CD14-positive monocyte (primary cell): ENCODE measurements at regions not wholly inside any gene's neighbourhood (a gene's known extent, or its start where the extent isn't known, plus 50 kb on each side); places are given as distances from the start of the nearest gene placed in this dataset.

ENCODE experiments used
- DNase-seq, 3 donors: peaks; one replicate each; pipeline ENCODE4 v3.0.0-alpha.2; 2011 to 2022
- H2AFZ ChIP-seq: 2 replicates; pipeline ENCODE4 v1.6.0; 2012; ENCODE audit warnings: mild to moderate bottlenecking, low read depth, low read length, inconsistent platforms; ENCODE audit not compliant: insufficient read depth, poor library complexity, severe bottlenecking
- H3K27ac ChIP-seq, 2 donors: 1 replicate in 1 of 2; 2 replicates in 1 of 2; pipeline ENCODE4 v1.5.1; 2012 to 2013; ENCODE audit warnings: low read length in 2 of 2, control low read depth in 1 of 2, inconsistent platforms in 1 of 2, low read depth in 1 of 2, mild to moderate bottlenecking in 1 of 2
- H3K27me3 ChIP-seq, 2 donors: one replicate each; pipeline versions ENCODE4 v1.6.0 to v1.6.1; 2011 to 2013; ENCODE audit warnings: low read length in 2 of 2; ENCODE audit not compliant: control insufficient read depth in 2 of 2, insufficient read depth in 2 of 2
- H3K36me3 ChIP-seq, 2 donors: replicated peaks in 1 of 2; 1 replicate in 1 of 2; 2 replicates in 1 of 2; pipeline versions ENCODE4 v1.5.1 to v1.6.1; 2012 to 2013; ENCODE audit warnings: low read length in 2 of 2, control low read depth in 1 of 2, inconsistent platforms in 1 of 2, mild to moderate bottlenecking in 1 of 2; ENCODE audit not compliant: insufficient read depth in 2 of 2, control insufficient read depth in 1 of 2
- H3K4me1 ChIP-seq, 2 donors: 1 replicate in 1 of 2; 2 replicates in 1 of 2; pipeline versions ENCODE4 v1.5.1 to v1.6.1; 2012 to 2013; ENCODE audit warnings: low read length in 2 of 2, control low read depth in 1 of 2, inconsistent platforms in 1 of 2, mild to moderate bottlenecking in 1 of 2, moderate library complexity in 1 of 2; ENCODE audit not compliant: insufficient read depth in 2 of 2, control insufficient read depth in 1 of 2
- H3K4me2 ChIP-seq: replicated peaks from 2 replicates; pipeline ENCODE3; 2012; ENCODE audit warnings: low read length, moderate library complexity, mild to moderate bottlenecking; ENCODE audit not compliant: poor library complexity, severe bottlenecking; ENCODE audit errors: extremely low read depth
- H3K4me3 ChIP-seq, 3 experiments: fragments of 200-600 bp in 1 of 3; sonication (generic) in 1 of 3; replicated peaks in 1 of 3; 1 replicate in 2 of 3; 2 replicates in 1 of 3; pipeline ENCODE4 v1.5.1; 2011 to 2013; ENCODE audit warnings: low read length in 3 of 3, mild to moderate bottlenecking in 3 of 3, control low read depth in 2 of 3, low read depth in 2 of 3, inconsistent platforms in 1 of 3, moderate library complexity in 1 of 3
- H3K79me2 ChIP-seq: 2 replicates; pipeline ENCODE4 v1.6.0; 2012; ENCODE audit warnings: mild to moderate bottlenecking, control low read depth, inconsistent platforms, low read length, moderate library complexity; ENCODE audit not compliant: insufficient read depth
- H3K9ac ChIP-seq: 2 replicates; pipeline ENCODE4 v1.6.0; 2017; ENCODE audit warnings: low read length, mild to moderate bottlenecking; ENCODE audit not compliant: insufficient read depth, poor library complexity, severe bottlenecking
- H3K9me3 ChIP-seq, 2 donors: replicated peaks in 1 of 2; 1 replicate in 1 of 2; 2 replicates in 1 of 2; pipeline versions ENCODE4 v1.5.1 to v1.6.1; 2012 to 2013; ENCODE audit warnings: low read length in 2 of 2, control low read depth in 1 of 2; ENCODE audit not compliant: control insufficient read depth in 1 of 2, insufficient read depth in 1 of 2
- H4K20me1 ChIP-seq: 2 replicates; pipeline ENCODE4 v1.6.0; 2012; ENCODE audit warnings: mild to moderate bottlenecking, low read length, control low read depth, moderate library complexity; ENCODE audit not compliant: insufficient read depth
- H3K27ac Mint-ChIP-seq, 7 donors: one replicate each; pipeline ENCODE4 v1.8.0; 2020; ENCODE audit warnings: mild to moderate bottlenecking in 7 of 7, mixed read lengths in 7 of 7, moderate library complexity in 6 of 7, inconsistent platforms in 2 of 7
- H3K27me3 Mint-ChIP-seq, 3 donors: one replicate each; pipeline ENCODE4 v1.8.0; 2021 to 2022; ENCODE audit warnings: low read depth in 3 of 3, mild to moderate bottlenecking in 3 of 3, mixed read lengths in 3 of 3, moderate library complexity in 3 of 3, inconsistent platforms in 1 of 3
- H3K36me3 Mint-ChIP-seq, 2 donors: one replicate each; pipeline ENCODE4 v1.8.0; 2020; ENCODE audit warnings: mixed read lengths in 2 of 2, inconsistent platforms in 1 of 2, mild to moderate bottlenecking in 1 of 2
- H3K4me1 Mint-ChIP-seq: one replicate; pipeline ENCODE4 v1.8.0; 2020; ENCODE audit warnings: mild to moderate bottlenecking, mixed read lengths
- H3K4me3 Mint-ChIP-seq, 2 donors: one replicate each; pipeline ENCODE4 v1.8.0; 2020; ENCODE audit warnings: mild to moderate bottlenecking in 2 of 2, mixed read lengths in 2 of 2, moderate library complexity in 1 of 2
- H3K9me3 Mint-ChIP-seq, 7 donors: one replicate each; pipeline ENCODE4 v1.8.0; 2020 to 2022; ENCODE audit warnings: mixed read lengths in 7 of 7, mild to moderate bottlenecking in 6 of 7, moderate library complexity in 6 of 7, inconsistent platforms in 2 of 7
- WGBS: methylation state at CpG from one replicate; pipeline ENCODE4 v1.1.5; 2013; ENCODE audit warnings: missing lambda C conversion rate; ENCODE audit not compliant: insufficient coverage; 5-methylcytosine and 5-hydroxymethylcytosine counted together
- intact Hi-C, 2 donors: fragments of 100-400 bp; cut with micrococcal nuclease; formaldehyde crosslinking; loops; one replicate each; pipeline versions ENCODE4 v1.15.0 to v1.15.1; 2023
- TF ChIP-seq, protein P1 (sequence below): fragments of 200-600 bp; IDR thresholded peaks from one replicate; pipeline ENCODE4 v1.8.0; 2022; ENCODE audit warnings: antibody characterized with exemption, mild to moderate bottlenecking

DNA sequence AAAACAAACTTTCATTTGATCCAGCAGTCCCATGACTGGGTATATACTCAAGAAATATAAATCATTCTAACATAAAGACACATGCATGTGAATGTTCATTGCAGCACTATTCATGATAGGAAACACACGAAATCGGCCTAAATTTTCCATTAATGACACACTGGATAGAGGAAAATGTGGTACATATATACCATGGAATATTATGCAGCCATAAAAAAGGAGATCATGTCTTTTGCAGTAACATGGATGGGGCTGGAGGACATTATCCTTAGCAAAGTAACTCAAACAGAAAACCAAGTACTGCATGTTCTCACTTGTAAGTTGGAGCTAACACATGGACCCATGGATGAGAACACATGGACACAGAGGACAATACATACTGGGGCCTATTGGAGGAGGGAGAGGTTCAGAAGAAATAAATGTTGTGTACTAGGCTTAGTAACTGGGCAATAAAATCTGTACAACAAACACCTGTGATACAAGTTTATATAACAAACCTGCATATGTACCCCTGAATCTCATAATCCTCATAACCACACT, 283.6 kb downstream of the LMO7 start:
- no peaks in the 10 kb centered on the region for H3K4me1 Mint-ChIP-seq
- Histone ChIP-seq H4K20me1 (no peaks in the 10 kb centered on the region), H3K27ac (no peak overlapping the region), H3K79me2 (no peaks in the 10 kb centered on the region), H3K4me3 (no peak overlapping the region), H2AFZ (no peak overlapping the region), H3K4me2 (no peak overlapping the region), H3K27me3 (no peaks in the 10 kb centered on the region), H3K9ac (no peak overlapping the region), H3K4me1 (no peaks in the 10 kb centered on the region), H3K36me3 (no peaks in the 10 kb centered on the region), H3K9me3 (no peaks in the 10 kb centered on the region)
- H3K27me3 Mint-ChIP-seq, result no peaks in the 10 kb centered on the region
- H3K4me3 Mint-ChIP-seq, result no peak overlapping the region
- intact Hi-C loops, result no loop called here
- peaks cover 0 to 3% (median 0%) of the 10 kb centered on the region in 7 donors for H3K9me3 Mint-ChIP-seq
- no peak overlapping the region for H3K27ac Mint-ChIP-seq
- TF ChIP-seq, protein P1, sequence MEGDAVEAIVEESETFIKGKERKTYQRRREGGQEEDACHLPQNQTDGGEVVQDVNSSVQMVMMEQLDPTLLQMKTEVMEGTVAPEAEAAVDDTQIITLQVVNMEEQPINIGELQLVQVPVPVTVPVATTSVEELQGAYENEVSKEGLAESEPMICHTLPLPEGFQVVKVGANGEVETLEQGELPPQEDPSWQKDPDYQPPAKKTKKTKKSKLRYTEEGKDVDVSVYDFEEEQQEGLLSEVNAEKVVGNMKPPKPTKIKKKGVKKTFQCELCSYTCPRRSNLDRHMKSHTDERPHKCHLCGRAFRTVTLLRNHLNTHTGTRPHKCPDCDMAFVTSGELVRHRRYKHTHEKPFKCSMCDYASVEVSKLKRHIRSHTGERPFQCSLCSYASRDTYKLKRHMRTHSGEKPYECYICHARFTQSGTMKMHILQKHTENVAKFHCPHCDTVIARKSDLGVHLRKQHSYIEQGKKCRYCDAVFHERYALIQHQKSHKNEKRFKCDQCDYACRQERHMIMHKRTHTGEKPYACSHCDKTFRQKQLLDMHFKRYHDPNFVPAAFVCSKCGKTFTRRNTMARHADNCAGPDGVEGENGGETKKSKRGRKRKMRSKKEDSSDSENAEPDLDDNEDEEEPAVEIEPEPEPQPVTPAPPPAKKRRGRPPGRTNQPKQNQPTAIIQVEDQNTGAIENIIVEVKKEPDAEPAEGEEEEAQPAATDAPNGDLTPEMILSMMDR, result no peak
- H3K36me3 Mint-ChIP-seq, result no peaks in the 10 kb centered on the region
- no CpG with 5 or more reads among the region's 2 CpGs for WGBS
- DNase-seq, result no peak

DNA sequence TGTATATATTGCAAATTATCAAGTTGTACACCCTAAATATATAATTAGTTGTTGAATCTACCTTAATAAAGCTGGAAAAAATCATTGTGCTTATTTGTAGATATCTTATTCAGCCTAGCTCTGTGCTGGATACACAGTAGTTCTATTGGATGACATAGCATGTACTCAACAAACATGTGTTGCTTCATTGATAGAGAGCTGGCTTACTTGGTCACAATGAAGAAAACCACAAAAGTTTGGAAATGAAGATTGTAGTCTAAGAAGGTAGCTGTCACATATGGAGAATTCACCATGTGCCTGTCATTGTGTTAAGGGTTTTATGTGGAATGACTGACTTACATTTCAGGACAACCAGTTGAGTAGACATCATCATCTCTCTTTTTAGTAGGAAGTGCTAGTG, 278.9 kb downstream of the LMO7 start:
- H3K27me3 Mint-ChIP-seq, result no peaks in the 10 kb centered on the region
- H4K20me1 ChIP-seq, result no peaks in the 10 kb centered on the region
- TF ChIP-seq, protein P1, result no peak
- H3K9ac ChIP-seq, result no peak overlapping the region
- H3K36me3 Mint-ChIP-seq, result no peaks in the 10 kb centered on the region
- no peak for DNase-seq
- H3K9me3 ChIP-seq, result no peaks in the 10 kb centered on the region
- intact Hi-C loops, result no loop called here
- peaks cover 0 to 6% (median 3%) of the 10 kb centered on the region in 7 donors for H3K9me3 Mint-ChIP-seq
- no peaks in the 10 kb centered on the region for H3K27me3 ChIP-seq
- H3K4me2 ChIP-seq, result no peak overlapping the region
- H3K4me1 Mint-ChIP-seq, result no peaks in the 10 kb centered on the region
- H3K27ac Mint-ChIP-seq, result no peak overlapping the region
- H3K4me3 ChIP-seq, result no peak overlapping the region
- H3K36me3 ChIP-seq, result no peaks in the 10 kb centered on the region
- H2AFZ ChIP-seq, result no peak overlapping the region
- no peak overlapping the region for H3K4me3 Mint-ChIP-seq
- no peaks in the 10 kb centered on the region for H3K79me2 ChIP-seq
- no peaks in the 10 kb centered on the region for H3K4me1 ChIP-seq
- H3K27ac ChIP-seq, result no peak overlapping the region
